SIG-M5 (cell line): ENCODE measurements at regions not wholly inside any gene's neighbourhood (a gene's known extent, or its start where the extent isn't known, plus 50 kb on each side); places are given as distances from the start of the nearest gene placed in this dataset.

Experiments used
- DNase-seq: peaks from one replicate; lab custom pipeline; 2025; lab: John Stamatoyannopoulos, UW

DNA sequence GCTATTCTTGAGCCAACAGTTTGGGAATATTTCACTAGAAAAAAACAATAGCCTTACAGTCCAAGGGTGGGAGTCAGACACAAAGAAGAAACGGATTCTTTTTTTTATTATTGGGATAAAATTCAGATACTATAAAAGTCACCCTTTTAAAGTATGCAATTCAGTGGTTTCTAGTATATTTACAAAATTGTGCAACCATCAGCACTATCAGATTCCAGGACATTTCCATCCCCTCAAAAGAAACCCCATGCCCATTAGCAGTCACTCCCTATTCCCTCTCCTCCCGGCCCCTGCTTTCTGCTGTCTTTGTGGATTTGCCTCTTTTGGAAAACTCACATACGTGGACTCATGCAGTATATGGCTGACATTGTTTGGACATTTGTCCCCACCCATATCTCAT lies 134.4 kb downstream of the C16orf95 start:
- no peak for DNase-seq

DNA sequence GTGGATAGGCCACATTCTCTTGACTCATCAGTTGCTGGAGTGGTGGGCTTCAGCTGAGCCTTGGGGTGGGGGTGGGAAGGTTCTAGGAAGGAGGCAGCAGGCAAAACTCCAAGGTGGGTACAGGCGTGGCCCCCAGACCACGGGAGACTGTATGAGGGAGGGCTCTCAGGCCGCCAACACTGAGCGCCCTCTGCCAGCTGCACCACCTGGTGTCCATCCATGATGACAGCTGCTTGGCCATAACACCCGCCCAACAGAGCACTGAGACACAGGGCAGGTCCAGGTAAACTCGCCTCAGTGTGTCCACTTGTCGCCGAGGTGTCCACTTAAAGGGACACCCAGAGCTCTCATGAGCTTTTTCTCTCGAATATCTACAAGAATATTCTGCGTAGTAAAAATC lies 133.5 kb downstream of the C16orf95 start:
- no peak for DNase-seq

- no peak for DNase-seq
Observed at GRCh38 chr16:87185308-87185707, 131.9 kb downstream of the C16orf95 start.

- no peak for DNase-seq
Observed at GRCh38 chr16:87185983-87186382, 131.2 kb downstream of the C16orf95 start.

- DNase-seq: no peak
Observed at GRCh38 chr16:87186446-87186845, 130.7 kb downstream of the C16orf95 start.

DNA sequence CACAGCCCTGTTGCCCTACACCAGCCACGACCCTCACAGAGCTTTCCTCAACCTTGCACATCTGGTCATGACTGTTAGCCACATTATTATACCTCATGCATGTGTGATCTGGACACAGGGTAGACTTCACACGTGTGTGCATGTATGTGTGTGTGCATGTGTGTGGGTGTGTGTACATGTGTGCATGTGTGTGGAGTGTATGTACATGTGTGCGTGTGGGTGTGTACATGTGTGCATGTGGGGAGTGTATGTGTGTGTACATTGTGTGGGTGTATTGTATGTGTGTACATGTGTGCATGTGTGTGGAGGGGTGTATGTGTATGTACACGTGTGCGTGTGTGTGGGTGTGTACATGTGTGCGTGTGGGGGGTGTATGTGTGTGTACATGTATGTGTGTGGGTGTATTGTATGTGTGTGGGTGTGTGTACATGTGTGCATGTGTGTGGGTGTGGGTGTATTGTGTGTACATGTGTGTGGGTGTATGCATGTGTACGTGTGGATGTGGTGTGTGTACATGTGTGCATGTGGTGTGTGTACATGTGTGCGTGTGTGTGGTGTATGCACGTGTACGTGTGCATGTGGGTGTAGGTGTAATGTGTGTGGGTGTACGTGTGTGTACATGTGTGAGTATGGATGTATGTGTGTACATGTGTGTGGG lies 130.2 kb downstream of the C16orf95 start:
- no peak for DNase-seq

GRCh38 chr16:87188104-87188503 lies 129.1 kb downstream of the C16orf95 start:
- DNase-seq: no peak

- DNase-seq: no peak
Observed at GRCh38 chr16:87189426-87189825, 127.8 kb downstream of the C16orf95 start.

DNA sequence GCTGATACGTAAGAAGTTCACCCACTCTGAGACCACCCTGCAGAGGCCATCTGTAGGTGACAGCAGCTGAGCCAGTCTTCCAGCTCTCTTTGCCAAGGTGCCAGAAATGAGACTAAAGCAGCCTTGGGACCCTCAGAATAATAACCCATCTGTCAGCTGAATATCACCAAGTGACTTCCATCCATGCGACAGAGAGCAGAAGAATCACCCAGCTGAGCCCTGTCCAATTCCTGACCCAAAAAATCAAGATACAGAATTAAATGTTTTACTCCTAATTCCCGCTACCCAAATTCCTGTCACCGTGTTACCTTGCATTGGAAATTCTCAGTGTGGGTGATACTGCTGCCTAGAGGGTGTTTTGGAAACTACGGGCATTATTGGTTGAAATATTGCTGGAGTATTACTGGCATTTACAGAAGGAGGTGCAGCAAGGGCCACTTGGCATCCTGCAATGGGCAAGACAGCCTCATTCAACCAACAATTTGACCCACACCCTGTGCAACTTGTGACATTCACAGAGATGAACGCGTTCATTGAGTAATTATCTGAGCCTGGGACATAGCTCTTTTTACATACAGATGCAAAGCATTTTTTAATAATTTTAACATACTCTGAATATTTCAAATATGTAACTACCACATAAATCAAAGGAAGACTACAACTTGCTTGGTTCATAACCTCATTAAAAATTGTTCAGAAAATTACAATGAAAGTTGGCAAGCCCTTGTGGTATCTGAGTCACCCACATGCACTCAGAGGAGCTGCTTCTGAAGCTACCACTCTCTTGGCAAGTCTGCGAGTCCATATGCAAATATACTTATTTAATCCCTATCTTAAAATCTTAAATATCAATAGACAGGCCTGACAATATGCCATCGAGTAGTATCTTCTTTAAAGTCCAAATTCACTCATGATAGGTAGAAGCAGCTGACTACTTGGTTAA lies 126.6 kb downstream of the C16orf95 start:
- no peak for DNase-seq

- DNase-seq: no peak
Observed at GRCh38 chr16:87192452-87193073, 124.6 kb downstream of the C16orf95 start.

DNA sequence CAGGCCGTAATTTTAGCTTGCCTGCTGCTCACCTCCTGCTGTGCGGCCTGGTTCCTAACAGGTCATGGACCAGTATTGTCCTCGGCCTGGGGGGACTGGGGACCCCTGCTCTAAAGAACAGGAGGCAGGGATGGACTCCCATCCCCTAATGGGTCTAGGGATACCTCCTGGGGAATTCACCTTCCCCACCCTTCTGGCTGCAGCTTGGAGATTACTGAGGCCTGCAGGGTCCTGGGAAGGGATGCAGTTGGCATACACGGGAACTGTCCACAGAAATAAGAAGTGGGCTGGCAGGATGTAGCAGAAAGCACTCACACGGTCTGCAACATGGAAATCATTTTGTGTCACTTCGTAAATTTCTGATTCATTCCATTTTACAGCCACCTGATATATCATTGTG lies 123.0 kb downstream of the C16orf95 start:
- DNase-seq: no peak

GRCh38 chr16:87195161-87195560 lies 122.0 kb downstream of the C16orf95 start:
- DNase-seq: no peak

DNA sequence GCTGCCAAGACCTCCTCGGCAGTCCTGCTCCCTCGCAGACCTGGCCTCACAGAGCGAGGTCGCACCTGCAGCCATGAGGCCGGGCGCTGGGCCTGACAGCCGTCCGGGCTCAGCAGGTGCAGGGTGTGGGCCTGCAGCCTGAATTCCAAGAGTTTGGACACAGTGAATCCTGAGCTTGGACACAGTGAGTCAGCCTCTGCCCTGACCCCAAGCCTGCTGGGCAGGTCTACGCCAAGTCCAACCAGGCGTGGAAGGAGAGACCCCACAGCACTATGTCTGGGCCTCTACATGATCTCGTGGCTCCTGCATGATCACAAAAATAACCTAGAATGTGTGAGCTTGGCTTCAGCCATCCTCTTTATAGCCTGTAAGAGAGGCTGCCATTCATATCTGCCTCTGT lies 121.0 kb downstream of the C16orf95 start:
- no peak for DNase-seq

DNA sequence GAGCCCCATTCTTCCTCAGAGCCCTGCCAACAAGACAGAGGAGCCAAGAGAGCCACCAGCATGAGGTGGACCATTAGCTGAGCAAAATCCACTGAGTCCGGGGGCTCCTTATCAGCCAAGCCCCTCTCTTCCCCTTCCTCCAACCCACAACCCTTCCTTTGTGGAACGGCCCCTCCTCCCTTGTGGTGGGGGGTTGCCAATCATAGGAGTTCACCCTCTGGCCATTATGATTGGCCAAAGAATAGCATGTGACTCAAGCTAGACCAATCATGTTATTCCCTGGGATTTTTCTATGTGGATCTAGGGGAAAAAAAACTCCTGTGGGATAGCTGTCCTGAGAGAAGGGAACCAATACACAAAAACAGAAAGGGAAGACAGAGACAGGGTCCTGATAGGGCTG lies 120.5 kb downstream of the C16orf95 start:
- no peak for DNase-seq

- DNase-seq: no peak
Observed at GRCh38 chr16:87198328-87198832, 118.8 kb downstream of the C16orf95 start.

DNA sequence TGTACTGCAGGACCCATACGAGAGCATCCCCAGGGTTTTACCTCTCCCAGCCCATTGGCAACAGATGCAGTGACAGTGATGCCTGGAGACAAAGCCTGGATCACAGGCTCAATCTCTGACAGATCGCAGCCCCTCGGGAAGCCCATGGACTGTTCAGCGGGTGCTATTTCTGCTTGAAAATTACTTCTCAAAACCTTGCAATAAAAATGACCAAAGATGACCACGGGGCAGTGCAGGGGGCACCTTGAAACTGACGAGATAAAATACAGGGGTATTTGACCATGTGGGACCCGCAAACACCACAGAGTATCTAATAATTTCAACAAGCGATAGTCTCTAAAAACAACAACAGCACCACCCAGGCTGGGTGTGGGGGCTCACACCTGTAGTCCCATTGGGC lies 118.3 kb downstream of the C16orf95 start:
- no peak for DNase-seq

DNA sequence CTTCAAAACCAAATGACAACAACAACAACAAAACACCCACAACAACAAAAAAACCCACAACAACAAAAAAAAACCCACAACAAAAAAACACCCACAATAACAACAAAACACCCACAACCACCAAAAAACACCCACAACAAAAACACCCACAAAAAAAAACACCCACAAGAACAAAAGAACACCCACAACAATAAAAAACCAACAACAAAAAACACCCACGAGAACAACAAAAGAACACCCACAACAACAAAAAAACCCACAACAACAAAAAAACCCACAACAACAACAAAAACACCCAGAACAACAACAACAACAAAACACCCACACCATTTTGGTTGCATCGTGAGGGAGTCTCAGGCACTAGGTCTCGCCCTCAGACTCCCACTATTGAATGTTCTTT lies 117.8 kb downstream of the C16orf95 start:
- DNase-seq: no peak

DNA sequence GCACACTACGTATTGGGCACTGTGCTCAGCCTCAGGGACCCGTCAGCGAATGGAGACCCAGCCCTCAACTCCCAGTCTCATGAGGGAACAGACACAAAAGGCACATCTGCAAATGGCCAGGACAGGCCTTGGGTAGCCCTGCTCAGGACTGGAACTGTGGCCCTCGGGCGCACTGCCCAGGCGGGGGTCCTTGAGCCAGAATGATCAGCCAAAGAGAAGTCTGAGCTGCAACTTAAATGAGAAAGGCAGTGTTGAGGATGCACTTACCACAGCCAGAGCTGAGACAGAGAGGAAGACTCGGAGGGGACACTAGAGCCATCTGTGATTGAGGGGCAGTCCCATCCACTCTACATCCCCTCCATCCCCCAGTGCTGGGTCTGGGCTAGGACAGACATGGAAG lies 117.3 kb downstream of the C16orf95 start:
- DNase-seq: no peak

DNA sequence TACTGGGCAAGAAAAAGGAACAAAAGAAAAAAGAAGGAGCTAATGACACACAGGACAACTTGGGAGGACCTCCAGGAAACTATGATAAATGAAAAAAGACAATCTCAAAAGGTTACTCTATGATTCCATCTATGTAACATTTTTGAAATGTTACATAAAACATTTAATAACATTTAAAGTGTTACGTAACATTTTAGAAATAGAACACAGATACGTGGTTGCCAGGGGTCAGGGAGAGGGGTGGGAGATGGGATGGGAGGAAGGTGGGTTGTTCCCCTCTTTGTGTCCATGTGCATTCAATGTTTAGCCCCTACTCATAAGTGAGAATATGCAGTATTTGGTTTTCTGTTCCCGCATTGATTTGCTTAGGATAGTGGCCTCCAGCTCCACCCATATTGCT lies 116.6 kb downstream of the C16orf95 start:
- no peak for DNase-seq

- DNase-seq: no peak
Observed at GRCh38 chr16:87201052-87201451, 116.1 kb downstream of the C16orf95 start.

- no peak for DNase-seq
Observed at GRCh38 chr16:87201790-87202189, 115.4 kb downstream of the C16orf95 start.

DNA sequence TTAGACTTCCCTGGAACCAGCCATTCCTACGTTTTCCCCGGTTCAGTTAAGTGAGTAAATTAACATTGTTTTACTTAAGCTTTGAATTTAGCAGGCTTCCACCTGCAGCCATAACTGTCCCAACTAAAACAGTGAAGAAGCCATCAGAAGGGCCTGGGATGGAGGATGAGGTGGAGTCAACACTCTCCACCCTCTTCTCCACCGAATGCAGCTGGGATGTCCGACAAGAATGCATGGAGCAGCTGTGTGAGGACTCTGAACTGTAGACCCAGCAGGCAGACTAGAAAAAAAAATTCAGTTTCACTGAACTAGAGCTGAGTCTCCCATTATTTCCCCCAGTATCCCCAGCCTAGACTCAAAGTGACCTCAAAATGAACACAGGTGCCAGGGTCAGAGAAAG lies 114.8 kb downstream of the C16orf95 start:
- DNase-seq: no peak
